GM06990 (cell line): ENCODE measurements at regions not wholly inside any gene's neighbourhood (a gene's known extent, or its start where the extent isn't known, plus 50 kb on each side); places are given as distances from the start of the nearest gene placed in this dataset.

ENCODE experiments used
- DNase-seq: peaks from one replicate; pipeline ENCODE4 v3.0.0-alpha.2; 2011; ENCODE audit not compliant: insufficient read length; ENCODE audit errors: extremely low read depth
- H3K27me3 ChIP-seq: replicated peaks from 2 replicates; pipeline ENCODE4 v1.6.0; 2011; ENCODE audit warnings: low read length; ENCODE audit not compliant: control insufficient read depth, insufficient read depth
- H3K36me3 ChIP-seq: 2 replicates; pipeline ENCODE4 v1.5.1; 2011; ENCODE audit warnings: low read length; ENCODE audit not compliant: control insufficient read depth, insufficient read depth
- H3K4me3 ChIP-seq: replicated peaks from 2 replicates; pipeline ENCODE4 v1.5.1; 2011; ENCODE audit warnings: low read depth, mild to moderate bottlenecking, control low read depth, low read length
- CTCF ChIP-seq: IDR thresholded peaks from 2 replicates; pipeline ENCODE4 v1.5.1; 2011; ENCODE audit warnings: low read length, control low read depth, mild to moderate bottlenecking, inconsistent platforms; ENCODE audit not compliant: insufficient read depth, poor library complexity, severe bottlenecking

DNA sequence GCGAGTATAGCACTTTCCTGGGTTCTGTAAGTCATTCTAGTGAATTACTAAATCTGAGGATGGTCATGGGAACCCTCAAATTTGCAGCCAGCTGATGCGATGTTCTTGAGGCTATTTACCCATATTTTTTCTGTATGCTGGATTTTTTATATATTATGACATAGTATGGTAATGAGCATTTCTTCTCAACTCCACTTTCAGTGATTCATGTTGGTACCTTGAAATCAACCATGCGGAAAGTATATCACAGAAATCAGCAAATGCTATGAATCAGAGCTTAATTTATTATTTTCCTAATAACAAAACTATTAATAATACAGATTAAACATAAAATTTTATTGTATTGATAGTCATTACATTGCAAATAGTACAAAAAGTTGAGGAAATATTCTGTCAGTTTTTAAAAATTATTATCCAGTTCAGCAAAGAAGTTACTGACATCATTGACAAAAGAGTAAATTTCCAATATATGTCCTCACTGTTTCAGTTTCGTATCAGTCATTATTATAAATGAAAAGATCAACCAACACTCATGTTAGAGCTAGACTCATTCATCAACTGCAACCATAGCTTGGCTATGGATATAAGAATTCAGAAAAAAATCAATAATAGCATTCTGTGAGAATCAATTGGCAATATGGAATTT lies 164.3 kb upstream of the SETMAR start:
- Histone ChIP-seq H3K4me3 (no peak overlapping the region), H3K36me3 (no peaks in the 10 kb centered on the region), H3K27me3 (no peaks in the 10 kb centered on the region)
- no peak for TF ChIP-seq CTCF
- DNase-seq, result peak; percentile 6

- no peaks in the 10 kb centered on the region for H3K27me3 ChIP-seq
- no peak overlapping the region for H3K4me3 ChIP-seq
- no peak for DNase-seq
- no peaks in the 10 kb centered on the region for H3K36me3 ChIP-seq
- no peak for TF ChIP-seq CTCF
These were observed 163.6 kb upstream of the SETMAR start for GRCh38 chr3:4139462-4140140.

DNA sequence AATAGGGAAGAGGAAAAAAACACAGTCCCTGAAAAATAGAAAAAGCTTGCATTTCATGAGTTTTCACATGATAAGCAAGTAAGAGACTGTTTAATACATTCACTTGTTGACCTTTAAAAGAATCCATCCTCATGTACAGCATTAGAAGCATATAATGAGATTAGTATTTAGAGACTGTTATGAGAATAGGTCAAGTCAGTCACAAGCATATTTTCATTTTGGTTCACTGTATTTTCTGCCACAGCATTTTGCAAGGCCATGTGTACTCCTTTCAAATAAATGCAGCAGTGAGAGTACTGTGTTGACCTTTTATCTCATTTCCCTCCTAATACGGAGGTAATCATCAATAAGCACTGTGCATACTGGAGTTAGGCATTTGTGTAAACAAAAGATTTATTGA lies 162.2 kb upstream of the SETMAR start:
- DNase-seq, result no peak
- no peak for TF ChIP-seq CTCF
- no peaks in the 10 kb centered on the region for H3K36me3 ChIP-seq
- H3K27me3 ChIP-seq, result no peaks in the 10 kb centered on the region
- no peak overlapping the region for H3K4me3 ChIP-seq

DNA sequence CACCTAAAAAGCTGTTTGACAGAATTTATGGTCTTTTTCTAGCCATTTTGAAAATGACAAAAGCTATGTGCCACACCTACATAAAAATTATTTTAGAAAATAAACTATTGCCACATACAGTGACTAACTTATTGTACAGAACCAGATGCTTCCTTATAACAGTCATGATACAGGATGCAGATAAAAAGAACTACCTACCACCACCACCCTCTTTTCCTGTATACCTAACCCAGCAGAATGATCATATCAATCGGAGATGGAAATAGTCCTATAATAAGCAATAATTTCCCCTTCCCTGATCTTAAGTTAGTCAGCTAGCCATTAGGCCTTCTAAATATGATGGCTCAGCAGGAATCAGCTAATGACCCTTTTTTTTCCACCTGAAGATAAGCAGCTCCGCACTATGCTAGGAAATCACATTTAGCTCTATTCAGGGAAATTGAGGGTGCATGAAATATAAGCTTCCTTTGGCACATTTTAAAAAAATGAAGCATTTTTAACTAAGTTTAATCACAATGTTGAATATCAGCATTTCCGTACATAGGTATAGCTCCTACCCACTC lies 155.5 kb upstream of the SETMAR start:
- no peak for DNase-seq
- no peak for TF ChIP-seq CTCF

GRCh38 chr3:4149296-4149695 lies 153.9 kb upstream of the SETMAR start:
- no peaks in the 10 kb centered on the region for H3K27me3 ChIP-seq
- no peak overlapping the region for H3K4me3 ChIP-seq
- TF ChIP-seq CTCF, result no peak
- DNase-seq, result no peak
- no peaks in the 10 kb centered on the region for H3K36me3 ChIP-seq

More for the DNA sequence above, 155.5 kb upstream of the SETMAR start:
- no peak overlapping the region for H3K4me3 ChIP-seq
- H3K27me3 ChIP-seq, result no peaks in the 10 kb centered on the region
- no peaks in the 10 kb centered on the region for H3K36me3 ChIP-seq
